OCI-LY3 (cell line): ENCODE measurements at regions not wholly inside any gene's neighbourhood (a gene's known extent, or its start where the extent isn't known, plus 50 kb on each side); places are given as distances from the start of the nearest gene placed in this dataset.

Source experiments
- H2AFZ ChIP-seq: fragments of 200-600, 300-600 bp; shearing (Covaris generic); 2 replicates; pipeline ENCODE4 v1.6.0; 2014; ENCODE audit warnings: antibody characterized with exemption, low read depth, low read length
- H3K27ac ChIP-seq: fragments of 200-600, 300-600 bp; sonication (generic); 2 replicates; pipeline ENCODE4 v1.5.1; 2014; ENCODE audit warnings: mild to moderate bottlenecking, low read length, moderate library complexity, mixed read lengths
- H3K27me3 ChIP-seq: fragments of 200-600, 300-600 bp; sonication (generic); 2 replicates; pipeline ENCODE4 v1.6.1; 2014; ENCODE audit warnings: low read depth, low read length, mixed read lengths
- H3K36me3 ChIP-seq: fragments of 200-600, 300-600 bp; sonication (generic); replicated peaks from 2 replicates; pipeline ENCODE3; 2014; ENCODE audit warnings: low read depth, low read length, mixed read lengths
- H3K4me1 ChIP-seq: fragments of 300-600, 200-600 bp; sonication (generic); 2 replicates; pipeline ENCODE4 v1.6.1; 2014; ENCODE audit warnings: low read length, mixed read lengths
- H3K4me2 ChIP-seq: fragments of 200-600, 300-600 bp; sonication (generic); 2 replicates; pipeline ENCODE4 v1.6.1; 2014; ENCODE audit warnings: low read length, mixed read lengths
- H3K4me3 ChIP-seq: fragments of 300-600, 200-600 bp; sonication (generic); 2 replicates; pipeline ENCODE4 v1.5.1; 2014; ENCODE audit warnings: antibody characterized with exemption, mild to moderate bottlenecking, low read length, moderate library complexity
- H3K79me2 ChIP-seq: fragments of 300-600, 200-600 bp; shearing (Covaris generic); 2 replicates; pipeline ENCODE4 v1.6.1; 2014; ENCODE audit warnings: mild to moderate bottlenecking, low read length, mixed read lengths
- H3K9ac ChIP-seq: fragments of 300-600, 200-600 bp; shearing (Covaris generic); 2 replicates; pipeline ENCODE4 v1.6.0; 2014; ENCODE audit warnings: mild to moderate bottlenecking, low read length, moderate library complexity
- H3K9me3 ChIP-seq: fragments of 200-600, 300-600 bp; shearing (Covaris generic); 2 replicates; pipeline ENCODE4 v1.6.1; 2014; ENCODE audit warnings: low read length, mixed read lengths; ENCODE audit not compliant: insufficient read depth
- H4K20me1 ChIP-seq: fragments of 200-600, 300-600 bp; sonication (generic); 2 replicates; pipeline ENCODE4 v1.6.1; 2016; ENCODE audit warnings: low read length, mixed read lengths; ENCODE audit not compliant: insufficient read depth
- EZH2phosphoT487 ChIP-seq: fragments of 200-600 bp; shearing (Covaris generic); IDR thresholded peaks from 2 replicates; pipeline ENCODE4 v1.6.1; 2018; ENCODE audit warnings: antibody characterized with exemption, mixed run types, low read depth
- TF ChIP-seq, protein P1 (sequence below): fragments of 200-600, 300-600 bp; sonication (generic); IDR thresholded peaks from 2 replicates; pipeline ENCODE4 v1.5.1; 2014; ENCODE audit warnings: antibody characterized with exemption, low read length, low read depth

DNA sequence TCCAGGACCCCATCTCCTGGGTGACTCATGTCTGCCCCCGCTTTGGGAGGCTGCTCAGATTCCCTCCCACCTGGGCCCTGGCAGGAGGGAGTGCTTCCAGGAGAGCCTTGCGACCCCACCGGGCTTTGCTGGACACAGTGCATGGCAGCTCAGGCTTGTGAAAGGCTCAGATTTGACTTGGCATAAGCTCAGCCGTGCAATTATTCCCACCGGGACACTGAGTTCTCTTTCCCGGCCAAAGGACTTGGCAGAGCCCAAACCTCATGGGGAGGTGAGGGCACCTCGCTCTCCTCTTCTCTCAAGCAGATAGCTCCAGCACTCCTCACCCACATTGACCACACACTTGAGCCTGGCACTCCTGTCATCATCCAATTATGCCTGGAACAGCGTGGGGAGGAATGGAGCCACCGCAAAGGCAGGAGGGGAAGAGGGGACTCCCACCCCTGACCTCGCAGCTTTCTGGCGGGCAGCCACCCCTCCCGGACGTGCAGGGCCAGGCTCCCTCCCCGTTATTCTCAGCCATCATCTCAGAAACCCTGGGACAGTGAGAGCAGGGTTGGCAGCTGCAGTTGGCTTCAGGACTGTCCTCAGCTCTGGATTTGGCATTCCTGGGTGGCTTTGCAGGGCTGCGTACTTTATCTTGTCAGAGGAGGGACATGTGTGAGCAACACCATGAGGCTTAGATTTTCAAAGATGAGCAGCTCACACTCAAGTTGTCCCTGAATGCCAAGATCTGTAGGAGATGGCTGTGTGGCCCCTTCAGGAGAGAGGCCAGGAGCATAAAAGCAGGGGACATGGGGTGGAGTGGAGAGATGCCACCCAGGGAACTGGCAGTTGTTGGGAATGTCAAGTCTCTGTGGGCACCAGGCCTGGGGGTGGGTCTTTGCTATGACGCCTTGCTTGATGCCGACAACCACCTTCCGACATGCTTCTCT lies 306.2 kb downstream of the TEX29 start:
- Histone ChIP-seq H3K36me3 (no peaks in the 10 kb centered on the region), H4K20me1 (no peaks in the 10 kb centered on the region), H3K4me3 (no peak overlapping the region), H2AFZ (no peak overlapping the region), H3K9ac (no peak overlapping the region), H3K9me3 (no peaks in the 10 kb centered on the region), H3K4me2 (no peak overlapping the region), H3K27ac (no peak overlapping the region), H3K27me3 (no peaks in the 10 kb centered on the region), H3K79me2 (no peaks in the 10 kb centered on the region), H3K4me1 (no peaks in the 10 kb centered on the region)
- TF ChIP-seq, protein P1, sequence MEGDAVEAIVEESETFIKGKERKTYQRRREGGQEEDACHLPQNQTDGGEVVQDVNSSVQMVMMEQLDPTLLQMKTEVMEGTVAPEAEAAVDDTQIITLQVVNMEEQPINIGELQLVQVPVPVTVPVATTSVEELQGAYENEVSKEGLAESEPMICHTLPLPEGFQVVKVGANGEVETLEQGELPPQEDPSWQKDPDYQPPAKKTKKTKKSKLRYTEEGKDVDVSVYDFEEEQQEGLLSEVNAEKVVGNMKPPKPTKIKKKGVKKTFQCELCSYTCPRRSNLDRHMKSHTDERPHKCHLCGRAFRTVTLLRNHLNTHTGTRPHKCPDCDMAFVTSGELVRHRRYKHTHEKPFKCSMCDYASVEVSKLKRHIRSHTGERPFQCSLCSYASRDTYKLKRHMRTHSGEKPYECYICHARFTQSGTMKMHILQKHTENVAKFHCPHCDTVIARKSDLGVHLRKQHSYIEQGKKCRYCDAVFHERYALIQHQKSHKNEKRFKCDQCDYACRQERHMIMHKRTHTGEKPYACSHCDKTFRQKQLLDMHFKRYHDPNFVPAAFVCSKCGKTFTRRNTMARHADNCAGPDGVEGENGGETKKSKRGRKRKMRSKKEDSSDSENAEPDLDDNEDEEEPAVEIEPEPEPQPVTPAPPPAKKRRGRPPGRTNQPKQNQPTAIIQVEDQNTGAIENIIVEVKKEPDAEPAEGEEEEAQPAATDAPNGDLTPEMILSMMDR = no peak
- TF ChIP-seq EZH2phosphoT487 = no peak

DNA sequence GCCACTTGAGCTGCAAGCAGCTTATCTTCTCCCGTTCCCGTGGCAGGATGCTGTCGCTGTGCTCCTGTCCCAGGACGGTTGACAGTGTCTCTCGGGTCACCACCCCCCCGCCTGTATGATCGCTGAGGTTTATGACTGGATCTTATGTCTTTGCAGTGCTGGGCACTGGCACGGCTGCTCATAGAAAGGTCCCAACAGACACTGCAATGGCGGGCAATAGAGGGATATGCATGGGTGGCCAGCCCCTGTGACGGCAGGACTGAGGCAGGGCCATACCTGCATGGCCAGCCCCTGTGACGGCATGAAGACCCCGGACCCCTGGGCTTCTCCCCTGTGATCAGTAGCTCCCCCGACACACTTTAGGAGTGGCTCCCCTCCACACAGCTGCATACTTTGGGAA lies 307.2 kb downstream of the TEX29 start:
- no peaks in the 10 kb centered on the region for H3K36me3 ChIP-seq
- TF ChIP-seq, protein P1 = no peak
- TF ChIP-seq EZH2phosphoT487 = no peak
- no peaks in the 10 kb centered on the region for H3K27me3 ChIP-seq
- no peak overlapping the region for H2AFZ ChIP-seq
- H3K4me2 ChIP-seq = no peak overlapping the region
- no peaks in the 10 kb centered on the region for H3K4me1 ChIP-seq
- no peak overlapping the region for H3K9ac ChIP-seq
- no peaks in the 10 kb centered on the region for H3K9me3 ChIP-seq
- H4K20me1 ChIP-seq = no peaks in the 10 kb centered on the region
- H3K4me3 ChIP-seq = no peak overlapping the region
- H3K27ac ChIP-seq = no peak overlapping the region
- H3K79me2 ChIP-seq = no peaks in the 10 kb centered on the region

DNA sequence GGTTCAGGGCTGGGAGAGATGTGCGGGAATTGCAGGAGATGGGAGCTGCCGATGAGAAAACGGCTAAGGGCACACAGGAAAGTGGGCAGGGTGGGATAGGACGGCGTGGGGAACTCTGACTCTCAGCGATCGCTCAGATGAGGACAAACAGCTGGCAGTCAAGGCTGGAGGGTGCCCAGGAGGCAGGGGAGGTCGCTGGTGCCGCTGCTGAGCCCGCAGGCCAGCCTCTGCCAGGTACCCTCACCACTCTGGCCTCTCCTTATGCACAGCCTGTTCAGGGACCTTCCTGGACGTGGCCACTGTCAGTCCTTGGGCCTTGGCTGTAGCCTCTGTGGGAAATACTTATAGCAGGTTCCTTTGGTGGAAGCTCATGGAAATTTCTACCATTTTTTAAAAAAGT lies 308.6 kb downstream of the TEX29 start:
- Histone ChIP-seq H2AFZ (no peak overlapping the region), H3K4me3 (no peak overlapping the region), H3K79me2 (no peaks in the 10 kb centered on the region), H3K9ac (no peak overlapping the region), H3K27me3 (no peaks in the 10 kb centered on the region), H3K4me1 (no peaks in the 10 kb centered on the region), H3K27ac (no peak overlapping the region), H3K36me3 (no peaks in the 10 kb centered on the region), H3K9me3 (no peaks in the 10 kb centered on the region), H4K20me1 (no peaks in the 10 kb centered on the region), H3K4me2 (no peak overlapping the region)
- TF ChIP-seq EZH2phosphoT487 = no peak
- TF ChIP-seq, protein P1 = no peak

DNA sequence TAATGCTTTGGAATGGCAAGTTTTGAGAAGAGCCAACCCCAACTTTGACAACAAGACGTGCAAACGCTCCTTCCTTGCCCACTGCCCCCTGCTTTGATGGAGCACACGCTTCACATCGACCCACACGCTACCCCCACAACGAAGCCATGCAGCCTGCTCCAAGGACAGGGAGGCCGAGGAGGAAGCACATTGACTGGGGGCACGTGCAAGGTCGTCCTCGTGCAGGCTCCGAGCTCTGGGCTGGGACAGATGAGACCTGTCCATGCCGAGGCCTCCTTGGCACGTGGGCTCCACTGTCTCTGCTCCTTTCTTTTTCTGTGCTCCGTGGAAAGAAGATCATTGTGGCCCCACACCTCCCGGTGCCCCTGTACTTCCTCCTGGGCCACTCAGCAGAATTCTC lies 309.0 kb downstream of the TEX29 start:
- Histone ChIP-seq H2AFZ (no peak overlapping the region), H4K20me1 (no peaks in the 10 kb centered on the region), H3K79me2 (no peaks in the 10 kb centered on the region), H3K9ac (no peak overlapping the region), H3K36me3 (no peaks in the 10 kb centered on the region), H3K27ac (no peak overlapping the region), H3K4me1 (no peaks in the 10 kb centered on the region), H3K9me3 (no peaks in the 10 kb centered on the region), H3K4me3 (no peak overlapping the region), H3K27me3 (no peaks in the 10 kb centered on the region), H3K4me2 (no peak overlapping the region)
- TF ChIP-seq, protein P1 = no peak
- no peak for TF ChIP-seq EZH2phosphoT487
